Liver (tissue), 3 donors: ENCODE measurements at regions not wholly inside any gene's neighbourhood (a gene's known extent, or its start where the extent isn't known, plus 50 kb on each side); places are given as distances from the start of the nearest gene placed in this dataset.

ENCODE experiments used
- CTCF ChIP-seq: fragments of 150-350 bp; IDR thresholded peaks from 2 replicates; pipeline ENCODE4 v1.5.1; 2017; ENCODE audit warnings: improper control_type of control experiment, low read depth, low read length; ENCODE audit not compliant: missing input control
- HNF4A ChIP-seq, 2 donors: conservative IDR thresholded peaks; 2 replicates each; pipeline ENCODE4 v1.6.1; 2016; ENCODE audit warnings: antibody characterized with exemption in 2 of 2, mild to moderate bottlenecking in 2 of 2
- MAX ChIP-seq: IDR thresholded peaks from 2 replicates; pipeline ENCODE4 v1.6.1; 2016; ENCODE audit warnings: antibody characterized with exemption
- TAF1 ChIP-seq: conservative IDR thresholded peaks from 2 replicates; pipeline ENCODE4 v1.6.1; 2016; ENCODE audit warnings: antibody characterized with exemption, mild to moderate bottlenecking
- donor health status: healthy.
- donor health status: healthy.

- TF ChIP-seq CTCF (no peak), MAX (no peak), HNF4A (conservative IDR thresholded peaks at IDR 0.05) (no peak), TAF1 (no peak)
These were observed 551.2 kb upstream of the AMOT start for GRCh38 chrX:113391875-113392274.
